D721Med (cell line): ENCODE measurements at regions not wholly inside any gene's neighbourhood (a gene's known extent, or its start where the extent isn't known, plus 50 kb on each side); places are given as distances from the start of the nearest gene placed in this dataset.

Source experiments
- DNase-seq: peaks from one replicate; pipeline ENCODE4 v3.0.0; 2011; ENCODE audit warnings: low spot score; ENCODE audit not compliant: insufficient read length
- FAIRE-seq: peaks from 2 replicates; lab custom pipeline; 2011; peaks lifted over from hg19 to GRCh38; lab: Jason Lieb, UNC
- TF ChIP-seq, protein P1 (sequence below): IDR thresholded peaks from 2 replicates; pipeline ENCODE4 v1.5.1; 2012; ENCODE audit warnings: mild to moderate bottlenecking, control low read depth; ENCODE audit not compliant: insufficient read depth; ENCODE audit errors: missing control alignments

DNA sequence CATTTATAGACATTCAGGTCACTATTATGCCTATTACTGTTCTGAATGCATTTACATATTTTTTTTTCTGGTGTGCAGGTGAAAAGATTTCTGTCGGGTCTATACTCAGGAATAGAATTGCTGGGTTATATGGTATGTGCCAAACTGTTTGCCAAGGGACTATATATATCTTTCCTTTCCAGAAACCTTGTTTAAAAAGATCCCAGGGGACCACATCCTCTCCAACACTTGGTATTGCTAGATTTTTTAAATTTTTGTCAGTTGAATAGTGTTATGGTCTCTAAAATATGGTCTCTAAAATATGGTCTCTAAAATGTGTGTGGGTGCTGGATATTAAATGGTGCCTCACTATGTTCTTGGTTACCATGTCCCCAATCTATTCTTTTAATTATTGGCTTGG lies 131.3 kb downstream of the INSIG2 start:
- no peak for FAIRE-seq
- TF ChIP-seq, protein P1, sequence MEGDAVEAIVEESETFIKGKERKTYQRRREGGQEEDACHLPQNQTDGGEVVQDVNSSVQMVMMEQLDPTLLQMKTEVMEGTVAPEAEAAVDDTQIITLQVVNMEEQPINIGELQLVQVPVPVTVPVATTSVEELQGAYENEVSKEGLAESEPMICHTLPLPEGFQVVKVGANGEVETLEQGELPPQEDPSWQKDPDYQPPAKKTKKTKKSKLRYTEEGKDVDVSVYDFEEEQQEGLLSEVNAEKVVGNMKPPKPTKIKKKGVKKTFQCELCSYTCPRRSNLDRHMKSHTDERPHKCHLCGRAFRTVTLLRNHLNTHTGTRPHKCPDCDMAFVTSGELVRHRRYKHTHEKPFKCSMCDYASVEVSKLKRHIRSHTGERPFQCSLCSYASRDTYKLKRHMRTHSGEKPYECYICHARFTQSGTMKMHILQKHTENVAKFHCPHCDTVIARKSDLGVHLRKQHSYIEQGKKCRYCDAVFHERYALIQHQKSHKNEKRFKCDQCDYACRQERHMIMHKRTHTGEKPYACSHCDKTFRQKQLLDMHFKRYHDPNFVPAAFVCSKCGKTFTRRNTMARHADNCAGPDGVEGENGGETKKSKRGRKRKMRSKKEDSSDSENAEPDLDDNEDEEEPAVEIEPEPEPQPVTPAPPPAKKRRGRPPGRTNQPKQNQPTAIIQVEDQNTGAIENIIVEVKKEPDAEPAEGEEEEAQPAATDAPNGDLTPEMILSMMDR: no peak
- DNase-seq: no peak

DNA sequence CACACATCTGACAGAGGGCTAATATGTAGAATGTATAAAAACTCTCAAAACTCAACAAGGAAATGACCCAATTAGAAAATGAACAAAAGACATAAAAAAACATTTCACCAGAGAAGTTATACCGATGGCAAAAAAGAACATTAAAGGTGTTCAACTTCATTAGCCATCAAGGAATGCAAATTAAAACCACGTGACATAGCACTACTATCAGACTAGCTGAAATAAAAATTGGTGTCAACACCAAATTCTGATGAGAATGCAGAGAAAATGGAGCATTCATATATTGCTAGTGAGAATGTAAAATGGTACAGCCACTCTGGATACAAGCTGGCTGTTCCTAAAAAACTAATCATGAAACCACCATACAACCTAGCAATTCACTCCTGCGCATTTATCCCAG lies 128.0 kb downstream of the INSIG2 start:
- no peak for FAIRE-seq
- no peak for DNase-seq
- TF ChIP-seq, protein P1: no peak

DNA sequence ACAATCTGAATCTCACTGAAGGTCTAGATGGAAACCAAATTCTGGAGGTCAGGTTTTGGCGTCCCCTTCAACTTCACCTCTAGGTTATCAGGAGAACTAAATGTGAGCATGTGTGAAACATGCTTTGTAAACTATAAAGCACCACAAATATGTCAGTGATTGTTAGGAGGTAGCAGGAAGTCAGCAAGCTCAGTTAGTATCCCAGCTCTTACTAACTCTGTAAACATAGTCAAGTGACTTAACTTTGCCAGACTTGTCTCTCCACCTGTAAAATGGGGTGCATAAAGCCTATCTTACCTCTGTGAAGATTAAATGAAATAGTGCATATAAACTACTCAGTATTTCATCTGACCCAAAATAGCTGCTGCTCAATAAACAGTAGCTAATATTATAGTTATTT lies 121.5 kb downstream of the INSIG2 start:
- TF ChIP-seq, protein P1: no peak
- no peak for DNase-seq
- no peak for FAIRE-seq

DNA sequence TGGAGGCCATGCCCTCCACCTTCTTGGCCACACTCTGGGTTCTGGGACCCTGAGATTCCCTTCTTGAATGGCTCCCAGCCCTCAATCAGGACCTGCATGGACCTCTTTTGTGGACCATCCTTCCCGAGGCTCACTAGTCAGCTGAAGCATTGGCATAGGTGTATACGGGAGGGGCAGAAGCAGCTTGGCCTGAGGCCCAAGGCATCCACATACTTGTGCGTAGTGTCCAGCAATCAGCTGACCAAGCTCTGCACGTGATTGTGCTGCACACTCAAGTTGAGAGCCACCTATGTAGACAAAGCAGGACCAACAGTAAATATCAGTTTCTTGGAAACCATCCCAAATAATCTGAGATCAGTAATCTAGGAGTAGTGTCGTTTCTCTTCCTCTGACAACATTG lies 119.6 kb downstream of the INSIG2 start:
- DNase-seq (no peak), FAIRE-seq (no peak)
- TF ChIP-seq, protein P1: no peak

DNA sequence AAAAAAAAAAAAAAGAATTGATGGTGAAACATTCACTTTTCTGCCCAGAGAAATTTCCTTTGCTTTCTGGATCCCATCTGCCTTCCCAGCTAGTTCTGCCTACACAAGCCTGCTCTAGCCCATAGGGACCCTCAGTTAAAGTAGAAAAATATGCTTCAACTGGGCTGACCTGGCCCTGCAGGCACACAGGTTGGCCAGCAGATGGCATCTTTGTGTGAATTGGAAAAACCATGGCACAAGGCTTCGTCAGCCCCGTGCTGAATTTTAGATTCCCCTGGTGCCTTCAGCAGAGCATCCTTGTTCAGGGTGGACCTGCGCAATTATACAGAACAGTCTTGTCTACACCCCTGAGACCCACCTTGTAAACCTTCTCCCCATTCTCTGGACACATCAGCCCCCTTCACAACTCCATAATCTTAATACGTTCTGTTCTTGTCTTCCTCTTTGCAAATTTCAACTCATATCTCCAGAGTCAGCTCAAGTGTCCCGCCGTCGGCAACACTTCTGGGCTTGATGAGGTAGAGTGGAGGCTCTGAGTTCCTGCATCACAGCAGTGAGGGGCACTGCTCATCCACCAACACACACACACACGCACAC lies 114.5 kb downstream of the INSIG2 start:
- no peak for DNase-seq
- FAIRE-seq: no peak
- TF ChIP-seq, protein P1: peak; percentile 80

DNA sequence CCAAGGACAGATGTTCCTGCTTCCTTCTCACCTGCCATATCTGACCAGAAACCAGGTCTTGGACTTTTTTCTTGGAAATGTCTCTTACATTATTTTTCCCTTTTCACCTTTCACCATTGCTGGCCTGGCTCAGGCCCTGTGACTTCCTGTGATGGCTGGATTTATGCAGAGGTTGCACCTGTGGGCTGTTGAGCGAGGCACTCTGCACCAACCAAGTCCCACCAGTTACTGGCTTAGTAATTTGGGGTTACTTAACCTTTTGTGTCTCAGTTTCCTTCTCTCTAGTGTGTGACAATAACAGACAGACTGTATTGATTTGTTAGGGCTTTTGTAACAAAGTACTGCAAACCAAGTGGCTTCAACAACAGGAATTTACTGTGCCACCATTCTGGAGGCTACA lies 110.0 kb downstream of the INSIG2 start:
- FAIRE-seq: no peak
- no peak for DNase-seq
- TF ChIP-seq, protein P1: no peak

DNA sequence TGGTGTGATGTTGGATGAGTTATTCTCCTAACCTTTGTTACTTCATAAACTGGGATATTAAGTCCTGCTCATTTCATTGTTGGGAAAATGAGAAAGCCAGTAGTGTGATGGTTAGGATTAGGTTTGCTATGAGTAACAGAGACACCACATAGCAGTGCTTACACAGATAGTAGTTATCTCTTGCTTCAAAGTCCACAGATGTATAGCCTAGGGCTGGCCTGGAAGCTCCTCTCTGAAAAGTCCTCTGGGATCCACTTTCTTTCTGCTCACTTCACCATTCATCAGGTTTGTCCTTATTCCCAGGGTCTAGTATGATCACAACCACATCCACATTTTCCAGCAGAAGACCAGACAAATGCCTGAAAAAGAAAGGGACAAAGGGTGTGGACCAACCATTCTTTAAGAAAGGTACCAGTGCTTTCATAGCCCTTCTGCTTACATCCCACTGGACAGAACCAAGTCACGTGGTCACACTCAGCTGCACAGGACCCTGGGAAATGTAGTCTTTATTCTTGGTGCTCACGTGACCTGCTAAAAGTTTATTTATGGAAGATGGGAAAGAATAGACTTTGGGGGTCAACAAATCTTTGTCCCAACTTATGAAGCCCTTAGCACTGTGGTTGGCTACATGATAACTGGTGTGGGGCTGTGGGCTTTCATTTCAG lies 108.9 kb downstream of the INSIG2 start:
- no peak for FAIRE-seq
- TF ChIP-seq, protein P1: no peak
- DNase-seq: no peak
